ENCODE measurements at regions not wholly inside any gene's neighbourhood (a gene's known extent, or its start where the extent isn't known, plus 50 kb on each side); places are given as distances from the start of the nearest gene placed in this dataset.

- DNase-seq (ENCODE audit: insufficient read length, low spot score) = no peak
- FAIRE-seq = no peak
Observed at GRCh38 chr7:135831455-135832195, 83.0 kb upstream of the FAM180A start.

GRCh38 chr7:135828604-135829003 is 80.0 kb upstream of the FAM180A start:
- FAIRE-seq = no peak

GRCh38 chr7:135827391-135827790 is 78.8 kb upstream of the FAM180A start:
- DNase-seq (ENCODE audit: insufficient read length, low spot score) = no peak
- no peak for FAIRE-seq

More at GRCh38 chr7:135828604-135829003, 80.0 kb upstream of the FAM180A start:
- DNase-seq (ENCODE audit: insufficient read length, low spot score) = no peak

- FAIRE-seq (no peak), DNase-seq (ENCODE audit: insufficient read length, low spot score) (no peak)
Observed at GRCh38 chr7:135825406-135825805, 76.8 kb upstream of the FAM180A start.

GRCh38 chr7:135822376-135822775 is 73.8 kb upstream of the FAM180A start:
- no peak for DNase-seq (ENCODE audit: insufficient read length, low spot score)
- no peak for FAIRE-seq

- DNase-seq (ENCODE audit: insufficient read length, low spot score) (no peak), FAIRE-seq (no peak)
Observed at GRCh38 chr7:135817583-135817982, 69.0 kb upstream of the FAM180A start.

GRCh38 chr7:135815033-135815432 is 66.4 kb upstream of the FAM180A start:
- DNase-seq (ENCODE audit: insufficient read length, low spot score) = no peak

GRCh38 chr7:135812148-135812547 is 63.5 kb upstream of the FAM180A start:
- DNase-seq (ENCODE audit: insufficient read length, low spot score) = no peak
- no peak for FAIRE-seq

More at GRCh38 chr7:135815033-135815432, 66.4 kb upstream of the FAM180A start:
- no peak for FAIRE-seq

- DNase-seq (ENCODE audit: insufficient read length, low spot score) (no peak), FAIRE-seq (no peak)
Observed at GRCh38 chr7:135811506-135811905, 62.9 kb upstream of the FAM180A start.

- FAIRE-seq = no peak
- DNase-seq (ENCODE audit: insufficient read length, low spot score) = no peak
Observed at GRCh38 chr7:135808206-135808605, 59.6 kb upstream of the FAM180A start.

GRCh38 chr7:135803143-135803542 is 54.5 kb upstream of the FAM180A start:
- DNase-seq (ENCODE audit: insufficient read length, low spot score) (no peak), FAIRE-seq (no peak)

GRCh38 chr7:135802697-135803096 is 54.1 kb upstream of the FAM180A start:
- DNase-seq (ENCODE audit: insufficient read length, low spot score) (no peak), FAIRE-seq (no peak)

- DNase-seq (ENCODE audit: insufficient read length, low spot score) (no peak), FAIRE-seq (no peak)
Observed at GRCh38 chr7:135801877-135802276, 53.3 kb upstream of the FAM180A start.

GRCh38 chr7:135801045-135801693 is 52.6 kb upstream of the FAM180A start:
- FAIRE-seq (peak; percentile 93), DNase-seq (ENCODE audit: insufficient read length, low spot score) (peak; percentile 34)

GRCh38 chr7:135800560-135800959 is 51.9 kb upstream of the FAM180A start:
- DNase-seq (ENCODE audit: insufficient read length, low spot score) (no peak), FAIRE-seq (no peak)

GRCh38 chr7:135799881-135800280 is 51.3 kb upstream of the FAM180A start:
- no peak for DNase-seq (ENCODE audit: insufficient read length, low spot score)
- FAIRE-seq = no peak

All from GM19239 (cell line).